GM19463 (cell line): ENCODE measurements at regions not wholly inside any gene's neighbourhood (a gene's known extent, or its start where the extent isn't known, plus 50 kb on each side); places are given as distances from the start of the nearest gene placed in this dataset.

Experiments
- ATAC-seq: cut with Tn5 transposase; IDR thresholded peaks from one replicate; pipeline ENCODE4 v1.9.1; 2021; ENCODE audit warnings: mild to moderate bottlenecking, moderate library complexity; ENCODE audit not compliant: unreplicated experiment

- ATAC-seq, result no peak
Observed at GRCh38 chr2:234135750-234136221, 85.3 kb downstream of the SPP2 start.

GRCh38 chr2:234134496-234134895, 84.0 kb downstream of the SPP2 start:
- ATAC-seq, result no peak

- no peak for ATAC-seq
Observed at GRCh38 chr2:234133004-234133403, 82.5 kb downstream of the SPP2 start.

- ATAC-seq, result no peak
Observed at GRCh38 chr2:234130777-234131181, 80.3 kb downstream of the SPP2 start.

GRCh38 chr2:234128606-234129005, 78.1 kb downstream of the SPP2 start:
- ATAC-seq, result no peak
